Fibroblast of upper back skin (primary cell): ENCODE measurements at regions not wholly inside any gene's neighbourhood (a gene's known extent, or its start where the extent isn't known, plus 50 kb on each side); places are given as distances from the start of the nearest gene placed in this dataset.
A peak's percentile ranks its signal among the peaks of the same experiment; 100 is the strongest.

Experiments used
- DNase-seq: peaks from one replicate; pipeline ENCODE4 v3.0.0-alpha.2; 2013

GRCh38 chr3:24947103-24947502 is 452.5 kb upstream of the THRB start:
- no peak for DNase-seq

- no peak for DNase-seq
Observed at GRCh38 chr3:24951180-24951579, 456.5 kb upstream of the THRB start.

GRCh38 chr3:24952388-24952787 is 457.7 kb upstream of the THRB start:
- DNase-seq = no peak

- no peak for DNase-seq
Observed at GRCh38 chr3:24953060-24953771, 458.6 kb upstream of the THRB start.

- DNase-seq = no peak
Observed at GRCh38 chr3:24956613-24957012, 462.0 kb upstream of the THRB start.

GRCh38 chr3:24958271-24958670 is 463.6 kb upstream of the THRB start:
- DNase-seq = no peak

- DNase-seq = no peak
Observed at GRCh38 chr3:24958910-24959447, 464.3 kb upstream of the THRB start.

GRCh38 chr3:24963762-24964625 is 464.1 kb upstream of the RARB start:
- DNase-seq = peak; percentile 46

- peak; percentile 32 for DNase-seq
Observed at GRCh38 chr3:24965706-24966385, 462.2 kb upstream of the RARB start.

- no peak for DNase-seq
Observed at GRCh38 chr3:24968036-24968435, 460.0 kb upstream of the RARB start.

GRCh38 chr3:24972491-24972890 is 455.6 kb upstream of the RARB start:
- peak; percentile 37 for DNase-seq

- no peak for DNase-seq
Observed at GRCh38 chr3:24981309-24981708, 446.8 kb upstream of the RARB start.

- peak; percentile 8 for DNase-seq
Observed at GRCh38 chr3:24981924-24982323, 446.1 kb upstream of the RARB start.

- peak; percentile 3 for DNase-seq
Observed at GRCh38 chr3:24985668-24986067, 442.4 kb upstream of the RARB start.

- no peak for DNase-seq
Observed at GRCh38 chr3:24986612-24987011, 441.5 kb upstream of the RARB start.

GRCh38 chr3:24999357-24999756 is 428.7 kb upstream of the RARB start:
- DNase-seq = no peak

- DNase-seq = peak; percentile 61
Observed at GRCh38 chr3:25000971-25001591, 427.0 kb upstream of the RARB start.

- no peak for DNase-seq
Observed at GRCh38 chr3:25002052-25002451, 426.0 kb upstream of the RARB start.

- DNase-seq = peak; percentile 69
Observed at GRCh38 chr3:25007974-25008658, 419.9 kb upstream of the RARB start.

- DNase-seq = no peak
Observed at GRCh38 chr3:25009665-25010064, 418.4 kb upstream of the RARB start.

GRCh38 chr3:25015599-25015998 is 412.5 kb upstream of the RARB start:
- DNase-seq = no peak

GRCh38 chr3:25018909-25019308 is 409.2 kb upstream of the RARB start:
- DNase-seq = no peak
